Smooth muscle cell (in vitro differentiated cells): ENCODE measurements at regions not wholly inside any gene's neighbourhood (a gene's known extent, or its start where the extent isn't known, plus 50 kb on each side); places are given as distances from the start of the nearest gene placed in this dataset.

ENCODE experiments used
- DNase-seq: peaks from one replicate; lab custom pipeline; 2025; ENCODE audit not compliant: unreplicated experiment; lab: John Stamatoyannopoulos, UW
- H2AFZ ChIP-seq: fragments of 200-600 bp; sonication (generic); 2 replicates; pipeline ENCODE4 v1.6.0; 2016; ENCODE audit warnings: antibody characterized with exemption, low read depth, mild to moderate bottlenecking
- H3F3A ChIP-seq: fragments of 200-600 bp; sonication (generic); 2 replicates; pipeline ENCODE4 v1.6.0; 2017; ENCODE audit warnings: antibody characterized with exemption, low read depth
- H3K27ac ChIP-seq: fragments of 200-600 bp; sonication (generic); 2 replicates; pipeline ENCODE4 v1.5.1; 2016; ENCODE audit warnings: low read depth, mild to moderate bottlenecking
- H3K27me3 ChIP-seq: fragments of 200-600 bp; sonication (generic); 2 replicates; pipeline ENCODE4 v1.6.1; 2016; ENCODE audit warnings: low read depth, mild to moderate bottlenecking
- H3K36me3 ChIP-seq: fragments of 200-600 bp; sonication (generic); 2 replicates; pipeline ENCODE4 v1.5.1; 2016; ENCODE audit warnings: low read depth
- H3K4me1 ChIP-seq: fragments of 200-600 bp; sonication (generic); 2 replicates; pipeline ENCODE4 v1.5.1; 2016; ENCODE audit warnings: low read depth
- H3K4me2 ChIP-seq: fragments of 200-600 bp; sonication (generic); 2 replicates; pipeline ENCODE4 v1.6.0; 2016; ENCODE audit warnings: mild to moderate bottlenecking
- H3K4me3 ChIP-seq: fragments of 200-600 bp; sonication (generic); 2 replicates; pipeline ENCODE4 v1.5.1; 2016; ENCODE audit warnings: mild to moderate bottlenecking
- H3K79me2 ChIP-seq: fragments of 200-600 bp; sonication (generic); 2 replicates; pipeline ENCODE4 v1.6.0; 2016; ENCODE audit warnings: low read depth, mild to moderate bottlenecking
- H3K9ac ChIP-seq: fragments of 200-600 bp; sonication (generic); 2 replicates; pipeline ENCODE4 v1.6.0; 2016; ENCODE audit warnings: low read depth
- H3K9me3 ChIP-seq: fragments of 200-600 bp; sonication (generic); replicated peaks from 2 replicates; pipeline ENCODE4 v1.5.1; 2016; ENCODE audit warnings: low read depth
- H4K20me1 ChIP-seq: fragments of 200-600 bp; sonication (generic); 2 replicates; pipeline ENCODE4 v1.6.0; 2016; ENCODE audit warnings: low read depth
- WGBS: methylation state at CpG from one replicate; pipeline ENCODE4 v1.1.7; 2016; ENCODE audit warnings: low lambda C conversion rate; 5-methylcytosine and 5-hydroxymethylcytosine counted together
- TF ChIP-seq, protein P1 (sequence below): fragments of 200-600 bp; sonication (generic); IDR thresholded peaks from 2 replicates; pipeline ENCODE4 v1.5.1; 2017; ENCODE audit warnings: borderline replicate concordance, mild to moderate bottlenecking, antibody characterized with exemption; ENCODE audit not compliant: insufficient read depth, poor library complexity, severe bottlenecking

GRCh38 chr11:127818625-127819024 is 768.7 kb downstream of the ETS1 start:
- no peaks in the 10 kb centered on the region for H3F3A ChIP-seq
- no peaks in the 10 kb centered on the region for H3K4me1 ChIP-seq
- TF ChIP-seq, protein P1, sequence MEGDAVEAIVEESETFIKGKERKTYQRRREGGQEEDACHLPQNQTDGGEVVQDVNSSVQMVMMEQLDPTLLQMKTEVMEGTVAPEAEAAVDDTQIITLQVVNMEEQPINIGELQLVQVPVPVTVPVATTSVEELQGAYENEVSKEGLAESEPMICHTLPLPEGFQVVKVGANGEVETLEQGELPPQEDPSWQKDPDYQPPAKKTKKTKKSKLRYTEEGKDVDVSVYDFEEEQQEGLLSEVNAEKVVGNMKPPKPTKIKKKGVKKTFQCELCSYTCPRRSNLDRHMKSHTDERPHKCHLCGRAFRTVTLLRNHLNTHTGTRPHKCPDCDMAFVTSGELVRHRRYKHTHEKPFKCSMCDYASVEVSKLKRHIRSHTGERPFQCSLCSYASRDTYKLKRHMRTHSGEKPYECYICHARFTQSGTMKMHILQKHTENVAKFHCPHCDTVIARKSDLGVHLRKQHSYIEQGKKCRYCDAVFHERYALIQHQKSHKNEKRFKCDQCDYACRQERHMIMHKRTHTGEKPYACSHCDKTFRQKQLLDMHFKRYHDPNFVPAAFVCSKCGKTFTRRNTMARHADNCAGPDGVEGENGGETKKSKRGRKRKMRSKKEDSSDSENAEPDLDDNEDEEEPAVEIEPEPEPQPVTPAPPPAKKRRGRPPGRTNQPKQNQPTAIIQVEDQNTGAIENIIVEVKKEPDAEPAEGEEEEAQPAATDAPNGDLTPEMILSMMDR, result no peak
- no peaks in the 10 kb centered on the region for H4K20me1 ChIP-seq
- no peaks in the 10 kb centered on the region for H3K9me3 ChIP-seq
- no peak overlapping the region for H3K9ac ChIP-seq
- H3K27me3 ChIP-seq, result no peaks in the 10 kb centered on the region
- DNase-seq, result no peak
- no peak overlapping the region for H3K4me2 ChIP-seq
- no peaks in the 10 kb centered on the region for H3K36me3 ChIP-seq
- H2AFZ ChIP-seq, result no peak overlapping the region
- WGBS, result 90% methylated on average over 3 of the region's 3 CpGs
- H3K4me3 ChIP-seq, result no peak overlapping the region
- no peaks in the 10 kb centered on the region for H3K79me2 ChIP-seq
- no peak overlapping the region for H3K27ac ChIP-seq

- H3K27me3 ChIP-seq, result no peaks in the 10 kb centered on the region
- H3K27ac ChIP-seq, result no peak overlapping the region
- H3K9me3 ChIP-seq, result no peaks in the 10 kb centered on the region
- no peak overlapping the region for H3K4me3 ChIP-seq
- H3K9ac ChIP-seq, result no peak overlapping the region
- no peaks in the 10 kb centered on the region for H3F3A ChIP-seq
- no peaks in the 10 kb centered on the region for H3K79me2 ChIP-seq
- H3K4me1 ChIP-seq, result no peaks in the 10 kb centered on the region
- no peaks in the 10 kb centered on the region for H4K20me1 ChIP-seq
- DNase-seq, result no peak
- H2AFZ ChIP-seq, result no peak overlapping the region
- H3K4me2 ChIP-seq, result no peak overlapping the region
- no peaks in the 10 kb centered on the region for H3K36me3 ChIP-seq
- TF ChIP-seq, protein P1, result no peak
- WGBS, result 88% methylated on average over 2 of the region's 2 CpGs
Measured at GRCh38 chr11:127816962-127817361, 770.4 kb downstream of the ETS1 start.

DNA sequence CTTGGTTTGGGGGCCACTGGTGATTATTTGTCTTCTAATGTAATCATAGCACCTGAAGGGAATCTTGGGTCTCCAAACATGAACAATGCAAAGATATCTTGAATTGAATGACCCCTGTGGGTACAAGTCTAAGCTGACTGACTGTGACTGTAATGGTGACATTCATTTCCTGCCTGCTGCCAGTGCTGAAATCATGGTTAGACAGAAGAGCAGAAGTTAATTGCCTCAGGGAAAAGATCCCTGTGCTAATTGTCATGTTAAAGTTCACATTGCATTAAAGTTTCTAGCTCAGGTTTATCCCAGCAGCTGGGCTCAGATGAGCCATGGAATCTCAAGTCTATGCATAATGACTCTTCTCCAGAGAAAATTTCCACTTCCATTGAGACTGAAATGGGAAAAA is 772.0 kb downstream of the ETS1 start:
- Histone ChIP-seq H3K4me1 (no peaks in the 10 kb centered on the region), H3K9me3 (no peaks in the 10 kb centered on the region), H3K9ac (no peak overlapping the region), H4K20me1 (no peaks in the 10 kb centered on the region), H3K4me2 (no peak overlapping the region), H3K27ac (no peak overlapping the region), H3K27me3 (no peaks in the 10 kb centered on the region), H3F3A (no peaks in the 10 kb centered on the region), H3K4me3 (no peak overlapping the region), H3K36me3 (no peaks in the 10 kb centered on the region), H3K79me2 (no peaks in the 10 kb centered on the region), H2AFZ (no peak overlapping the region)
- no peak for DNase-seq
- TF ChIP-seq, protein P1, result no peak

DNA sequence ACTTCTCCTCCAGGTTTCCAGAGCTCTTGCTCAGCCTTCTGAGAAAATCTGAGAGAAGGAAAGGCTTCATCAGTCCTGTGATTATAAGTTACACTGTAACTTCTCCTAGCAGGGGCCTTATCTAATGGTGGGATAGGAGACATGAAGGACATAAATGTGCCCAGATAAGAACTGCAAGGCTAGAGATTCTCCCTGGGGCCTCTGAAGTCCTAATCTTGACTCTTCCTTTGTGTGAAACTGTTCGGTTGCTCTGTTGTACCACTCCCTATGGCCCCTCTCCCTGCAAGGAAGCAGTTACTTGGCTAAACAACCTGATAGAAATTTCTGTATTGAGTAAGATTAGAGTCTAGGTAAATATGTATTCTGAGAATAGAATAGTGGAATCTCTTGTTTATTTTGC is 780.9 kb downstream of the ETS1 start:
- Histone ChIP-seq H3K4me2 (no peak overlapping the region), H3K4me3 (no peak overlapping the region), H3K27ac (no peak overlapping the region), H3K4me1 (no peaks in the 10 kb centered on the region), H3K79me2 (no peaks in the 10 kb centered on the region), H4K20me1 (no peaks in the 10 kb centered on the region), H3K27me3 (no peaks in the 10 kb centered on the region), H3K9ac (no peak overlapping the region), H2AFZ (no peak overlapping the region), H3K9me3 (no peaks in the 10 kb centered on the region), H3K36me3 (no peaks in the 10 kb centered on the region), H3F3A (no peaks in the 10 kb centered on the region)
- WGBS, result 38% methylated on average over 1 of the region's 1 CpG
- no peak for DNase-seq
- TF ChIP-seq, protein P1, result no peak
